GM21423 (cell line): ENCODE measurements at regions not wholly inside any gene's neighbourhood (a gene's known extent, or its start where the extent isn't known, plus 50 kb on each side); places are given as distances from the start of the nearest gene placed in this dataset.

ENCODE experiments used
- ATAC-seq: cut with Tn5 transposase; IDR thresholded peaks from one replicate; pipeline ENCODE4 v1.9.1; 2021; ENCODE audit warnings: mild to moderate bottlenecking, moderate library complexity; ENCODE audit not compliant: unreplicated experiment

- ATAC-seq, result no peak
Observed at GRCh38 chr1:82485591-82486369, 685.0 kb downstream of the ADGRL2 start.

- ATAC-seq, result no peak
Observed at GRCh38 chr1:82483146-82483545, 682.4 kb downstream of the ADGRL2 start.

- ATAC-seq, result no peak
Observed at GRCh38 chr1:82478916-82479315, 678.2 kb downstream of the ADGRL2 start.

GRCh38 chr1:82472489-82473131, 671.9 kb downstream of the ADGRL2 start:
- no peak for ATAC-seq

GRCh38 chr1:82466891-82467290, 666.2 kb downstream of the ADGRL2 start:
- ATAC-seq, result no peak

- ATAC-seq, result no peak
Observed at GRCh38 chr1:82466416-82466815, 665.7 kb downstream of the ADGRL2 start.

- ATAC-seq, result no peak
Observed at GRCh38 chr1:82465024-82465423, 664.3 kb downstream of the ADGRL2 start.

GRCh38 chr1:82464362-82465001, 663.7 kb downstream of the ADGRL2 start:
- ATAC-seq, result no peak

GRCh38 chr1:82463951-82464350, 663.2 kb downstream of the ADGRL2 start:
- ATAC-seq, result no peak

GRCh38 chr1:82462366-82462765, 661.6 kb downstream of the ADGRL2 start:
- ATAC-seq, result no peak

GRCh38 chr1:82455342-82455741, 654.6 kb downstream of the ADGRL2 start:
- ATAC-seq, result no peak

GRCh38 chr1:82454431-82454830, 653.7 kb downstream of the ADGRL2 start:
- ATAC-seq, result no peak

GRCh38 chr1:82453511-82454185, 652.9 kb downstream of the ADGRL2 start:
- no peak for ATAC-seq

GRCh38 chr1:82452096-82452495, 651.4 kb downstream of the ADGRL2 start:
- no peak for ATAC-seq

- ATAC-seq, result no peak
Observed at GRCh38 chr1:82451191-82451590, 650.5 kb downstream of the ADGRL2 start.

GRCh38 chr1:82449506-82450057, 648.8 kb downstream of the ADGRL2 start:
- no peak for ATAC-seq

GRCh38 chr1:82446955-82447354, 646.2 kb downstream of the ADGRL2 start:
- no peak for ATAC-seq

GRCh38 chr1:82446236-82446635, 645.5 kb downstream of the ADGRL2 start:
- no peak for ATAC-seq

GRCh38 chr1:82445827-82446226, 645.1 kb downstream of the ADGRL2 start:
- ATAC-seq, result no peak

GRCh38 chr1:82445132-82445531, 644.4 kb downstream of the ADGRL2 start:
- no peak for ATAC-seq

GRCh38 chr1:82441402-82441801, 640.7 kb downstream of the ADGRL2 start:
- no peak for ATAC-seq
